ENCODE measurements at regions not wholly inside any gene's neighbourhood (a gene's known extent, or its start where the extent isn't known, plus 50 kb on each side); places are given as distances from the start of the nearest gene placed in this dataset.

DNA sequence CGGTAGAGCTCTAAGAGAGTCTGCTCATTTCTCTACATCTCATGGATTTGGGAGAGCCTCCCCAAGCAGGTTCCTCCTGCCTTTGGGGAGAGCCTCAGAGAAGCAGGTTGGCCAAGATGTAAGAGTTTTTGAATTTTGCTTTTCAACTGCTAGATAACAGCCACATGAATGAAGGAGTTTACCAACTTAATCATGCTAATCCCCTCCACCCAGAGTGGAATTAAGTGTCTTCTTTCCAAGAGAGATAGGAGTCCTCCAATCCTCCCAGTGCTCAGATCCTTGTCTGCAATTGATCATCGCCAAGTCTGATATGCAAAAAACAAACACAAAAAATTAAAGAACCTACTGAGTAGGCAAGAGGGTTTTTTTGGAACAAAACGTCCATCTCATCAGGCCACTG lies 99.4 kb upstream of the MAP3K1 start:
- H3K9me3 Mint-ChIP-seq: no peaks in the 10 kb centered on the region
- Histone ChIP-seq H3K27me3 (ENCODE audit: insufficient read depth, low read length) (no peaks in the 10 kb centered on the region), H3T11ph (ENCODE audit: low read length) (no peak overlapping the region), H3K4ac (ENCODE audit: low read depth, low read length) (no peak overlapping the region), H2BK12ac (ENCODE audit: insufficient read length, low read depth, low read length) (no peak overlapping the region), H2BK15ac (ENCODE audit: low read depth, low read length) (no peak overlapping the region), H3K9me3 (ENCODE audit: control insufficient read depth, low read depth, low read length) (no peaks in the 10 kb centered on the region), H3K23ac (ENCODE audit: insufficient read length, low read depth, low read length) (no peak overlapping the region), H3K79me1 (ENCODE audit: insufficient read depth, low read depth, low read length, poor library complexity, severe bottlenecking) (no peaks in the 10 kb centered on the region), H3K4me1 (ENCODE audit: insufficient read depth, low read length) (no peaks in the 10 kb centered on the region; the same call in 1 of the 2 replicates), H3K23me2 (ENCODE audit: insufficient read length, low read depth, low read length, poor library complexity, severe bottlenecking) (no peaks in the 10 kb centered on the region), H2BK120ac (ENCODE audit: low read depth, low read length, poor library complexity, severe bottlenecking) (no peak overlapping the region), H2AFZ (ENCODE audit: low read length) (no peak overlapping the region), H3K56ac (ENCODE audit: insufficient read length, low read depth, low read length) (no peak overlapping the region), H4K20me1 (ENCODE audit: control insufficient read depth, insufficient read depth, insufficient read length) (no peaks in the 10 kb centered on the region), H4K8ac (replicated peaks; ENCODE audit: insufficient read length, low read depth, low read length) (no peak overlapping the region), H4K5ac (ENCODE audit: insufficient read length, low read depth, low read length) (no peak overlapping the region), H3K79me2 (ENCODE audit: insufficient read depth, low read length) (no peaks in the 10 kb centered on the region), H3K18ac (ENCODE audit: insufficient read length, low read depth, low read length) (no peak overlapping the region), H2BK5ac (ENCODE audit: insufficient read length, low read length) (no peak overlapping the region), H3K27ac (ENCODE audit: insufficient read length, low read depth, low read length) (no peak overlapping the region), H4K91ac (ENCODE audit: insufficient read length, low read depth, low read length) (no peak overlapping the region), H3K9ac (ENCODE audit: extremely low read depth, insufficient read length, low read length) (no peak overlapping the region), H2BK20ac (ENCODE audit: low read depth, low read length, poor library complexity, severe bottlenecking) (no peak overlapping the region), H2AK5ac (ENCODE audit: insufficient read length, low read length) (no peak overlapping the region), H3K4me2 (ENCODE audit: insufficient read depth, insufficient read length, low read length) (no peak overlapping the region), H3K14ac (ENCODE audit: insufficient read depth, low read length) (no peak overlapping the region)
- H3K36me3 Mint-ChIP-seq (ENCODE audit: insufficient read depth in 1 of 3, low read depth in 3 of 3): no peaks in the 10 kb centered on the region
- H3K4me3 Mint-ChIP-seq: no peak overlapping the region
- TF ChIP-seq, protein P1, sequence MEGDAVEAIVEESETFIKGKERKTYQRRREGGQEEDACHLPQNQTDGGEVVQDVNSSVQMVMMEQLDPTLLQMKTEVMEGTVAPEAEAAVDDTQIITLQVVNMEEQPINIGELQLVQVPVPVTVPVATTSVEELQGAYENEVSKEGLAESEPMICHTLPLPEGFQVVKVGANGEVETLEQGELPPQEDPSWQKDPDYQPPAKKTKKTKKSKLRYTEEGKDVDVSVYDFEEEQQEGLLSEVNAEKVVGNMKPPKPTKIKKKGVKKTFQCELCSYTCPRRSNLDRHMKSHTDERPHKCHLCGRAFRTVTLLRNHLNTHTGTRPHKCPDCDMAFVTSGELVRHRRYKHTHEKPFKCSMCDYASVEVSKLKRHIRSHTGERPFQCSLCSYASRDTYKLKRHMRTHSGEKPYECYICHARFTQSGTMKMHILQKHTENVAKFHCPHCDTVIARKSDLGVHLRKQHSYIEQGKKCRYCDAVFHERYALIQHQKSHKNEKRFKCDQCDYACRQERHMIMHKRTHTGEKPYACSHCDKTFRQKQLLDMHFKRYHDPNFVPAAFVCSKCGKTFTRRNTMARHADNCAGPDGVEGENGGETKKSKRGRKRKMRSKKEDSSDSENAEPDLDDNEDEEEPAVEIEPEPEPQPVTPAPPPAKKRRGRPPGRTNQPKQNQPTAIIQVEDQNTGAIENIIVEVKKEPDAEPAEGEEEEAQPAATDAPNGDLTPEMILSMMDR (conservative IDR thresholded peaks at IDR 0.05): no peak
- no peak for DNase-seq
- peaks cover 3% of the 10 kb centered on the region for H3K27me3 Mint-ChIP-seq (ENCODE audit: low read depth)
- peaks cover 46 to 50% of the 10 kb centered on the region in 2 experiments for H3K4me1 Mint-ChIP-seq
- WGBS (ENCODE audit: extremely low coverage, insufficient read length, low lambda C conversion rate): no CpG with 5 or more reads among the region's 3 CpGs
- no peak overlapping the region for H3K27ac Mint-ChIP-seq

All from H9 (cell line).